H1 (cell line): ENCODE measurements at regions not wholly inside any gene's neighbourhood (a gene's known extent, or its start where the extent isn't known, plus 50 kb on each side); places are given as distances from the start of the nearest gene placed in this dataset.

Experiments
- ASH2L ChIP-seq: fragments of 200-600, 300-600 bp; sonication (generic); IDR thresholded peaks from one replicate; pipeline ENCODE4 v1.7.1; 2017; ENCODE audit warnings: low read length
- CEBPB ChIP-seq: IDR thresholded peaks from 2 replicates; pipeline ENCODE4 v1.6.1; 2012; ENCODE audit warnings: low read depth, low read length
- CREB1 ChIP-seq: IDR thresholded peaks from 2 replicates; pipeline ENCODE4 v1.6.1; 2012; ENCODE audit warnings: inconsistent platforms
- CTCF ChIP-seq, 3 experiments: IDR thresholded peaks; 1 replicate in 2 of 3; 2 replicates in 1 of 3; pipeline versions ENCODE4 v1.5.1 to v1.6.1; 2011; ENCODE audit warnings: low read length in 3 of 3, mild to moderate bottlenecking in 3 of 3, inconsistent platforms in 2 of 3, low read depth in 1 of 3, moderate library complexity in 1 of 3; ENCODE audit not compliant: insufficient read depth in 1 of 3; ENCODE audit errors: control extremely low read depth in 1 of 3
- EGR1 ChIP-seq: IDR thresholded peaks from 2 replicates; pipeline ENCODE4 v1.6.1; 2011; ENCODE audit warnings: low read depth, low read length, borderline replicate concordance
- EZH2 ChIP-seq: fragments of 200-600 bp; sonication (generic); IDR thresholded peaks from 2 replicates; pipeline ENCODE4 v1.7.1; 2012; ENCODE audit warnings: low read depth, mild to moderate bottlenecking, moderate library complexity, low read length, inconsistent platforms; ENCODE audit not compliant: severe bottlenecking
- JUN ChIP-seq: IDR thresholded peaks from 2 replicates; pipeline ENCODE4 v1.6.1; 2011; ENCODE audit warnings: low read depth, mild to moderate bottlenecking, improper control_type of control experiment, low read length
- POLR2A ChIP-seq, 2 experiments: IDR thresholded peaks; 1 replicate in 1 of 2; 2 replicates in 1 of 2; pipeline ENCODE4 v1.6.1; 2011; ENCODE audit warnings: low read depth in 2 of 2, low read length in 2 of 2, mild to moderate bottlenecking in 2 of 2; ENCODE audit errors: control extremely low read depth in 1 of 2
- POLR2AphosphoS5 ChIP-seq: IDR thresholded peaks from 2 replicates; pipeline ENCODE4 v1.6.1; 2011; ENCODE audit warnings: low read depth, low read length
- RAD21 ChIP-seq, 2 experiments: IDR thresholded peaks in 1 of 2; conservative IDR thresholded peaks in 1 of 2; 2 replicates each; pipeline ENCODE4 v1.6.1; 2011; ENCODE audit warnings: low read depth in 2 of 2, low read length in 2 of 2, improper control_type of control experiment in 1 of 2, inconsistent platforms in 1 of 2, mild to moderate bottlenecking in 1 of 2, moderate library complexity in 1 of 2
- SIX5 ChIP-seq: IDR thresholded peaks from 2 replicates; pipeline ENCODE4 v1.6.1; 2011; ENCODE audit warnings: mild to moderate bottlenecking, low read depth, low read length
- TAF7 ChIP-seq: optimal IDR thresholded peaks from 2 replicates; pipeline ENCODE3; 2011; ENCODE audit warnings: low read depth, mild to moderate bottlenecking, inconsistent platforms, low read length, moderate library complexity, borderline replicate concordance
- ZNF274 ChIP-seq: IDR thresholded peaks from 2 replicates; pipeline ENCODE4 v1.7.0; 2012; ENCODE audit warnings: low read length, borderline replicate concordance; ENCODE audit errors: extremely low read depth

GRCh38 chr4:41859087-41859486 is 76.1 kb upstream of the TMEM33 start:
- TF ChIP-seq POLR2A (IDR thresholded peaks at IDR 0.05; ENCODE audit: control extremely low read depth in 1 of 2, low read depth in 2 of 2, low read length in 2 of 2) (no peak), JUN (no peak), RAD21 (IDR thresholded peaks at IDR 0.05 in 1 of 2, conservative IDR thresholded peaks at IDR 0.05 in 1 of 2; ENCODE audit: low read depth in 2 of 2, low read length in 2 of 2) (no peak), POLR2AphosphoS5 (no peak), ZNF274 (no peak), CTCF (IDR thresholded peaks at IDR 0.05; ENCODE audit: control extremely low read depth in 1 of 3, insufficient read depth in 1 of 3, low read depth in 1 of 3, low read length in 3 of 3) (no peak), TAF7 (no peak), CEBPB (no peak), ASH2L (no peak), EZH2 (no peak), SIX5 (no peak), EGR1 (no peak), CREB1 (no peak)
